ENCODE measurements at regions not wholly inside any gene's neighbourhood (a gene's known extent, or its start where the extent isn't known, plus 50 kb on each side); places are given as distances from the start of the nearest gene placed in this dataset.

GRCh38 chr4:124501576-124501975, 211.0 kb downstream of the ANKRD50 start:
- TF ChIP-seq POLR2A (IDR thresholded peaks at IDR 0.05; ENCODE audit: low read length), result no peak
- no peak for TF ChIP-seq GATA1 (IDR thresholded peaks at IDR 0.05; ENCODE audit: low read depth, low read length)

Data from erythroblast (primary cell).